ENCODE measurements at regions not wholly inside any gene's neighbourhood (a gene's known extent, or its start where the extent isn't known, plus 50 kb on each side); places are given as distances from the start of the nearest gene placed in this dataset.

GRCh38 chr9:135255841-135256580, 168.5 kb downstream of the OLFM1 start:
- no peak for DNase-seq

DNA sequence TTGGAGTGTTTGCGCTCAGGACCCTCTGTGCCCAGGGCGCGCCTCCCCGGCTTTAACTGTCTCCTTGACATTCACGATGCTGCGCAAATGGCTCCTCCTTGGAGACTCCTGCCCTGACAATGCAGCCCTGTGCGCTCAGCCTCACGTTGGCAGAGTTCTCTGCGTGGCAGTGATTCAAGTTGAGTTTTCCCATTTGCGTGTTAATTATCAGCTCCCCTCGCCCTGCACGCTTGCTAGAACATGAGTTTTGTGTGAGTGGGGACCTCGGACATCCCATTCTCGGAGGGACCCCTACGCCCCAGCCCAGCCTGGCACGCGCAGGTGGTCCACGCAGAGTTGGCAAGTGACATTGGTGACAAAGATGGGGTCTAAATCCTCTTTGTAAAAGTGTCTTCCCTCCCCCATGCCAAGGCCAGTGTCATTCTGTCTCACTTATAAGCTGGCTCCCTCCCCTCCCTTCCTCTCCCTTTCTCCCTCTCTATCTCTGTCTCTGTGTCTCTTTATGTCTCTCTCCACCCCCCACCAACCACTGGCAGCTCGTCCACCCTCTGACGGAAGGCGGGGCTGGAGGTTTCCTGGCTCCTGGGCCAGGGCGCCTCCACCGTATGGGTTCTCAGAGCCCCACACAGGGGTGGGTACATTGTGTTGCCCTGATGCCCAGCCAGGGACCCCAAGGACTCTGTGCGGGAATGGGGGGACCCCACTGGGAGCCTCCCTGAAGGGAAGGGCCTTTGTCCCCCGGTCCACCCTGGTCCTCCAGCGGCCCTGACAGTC, 169.3 kb downstream of the OLFM1 start:
- no peak for DNase-seq

DNA sequence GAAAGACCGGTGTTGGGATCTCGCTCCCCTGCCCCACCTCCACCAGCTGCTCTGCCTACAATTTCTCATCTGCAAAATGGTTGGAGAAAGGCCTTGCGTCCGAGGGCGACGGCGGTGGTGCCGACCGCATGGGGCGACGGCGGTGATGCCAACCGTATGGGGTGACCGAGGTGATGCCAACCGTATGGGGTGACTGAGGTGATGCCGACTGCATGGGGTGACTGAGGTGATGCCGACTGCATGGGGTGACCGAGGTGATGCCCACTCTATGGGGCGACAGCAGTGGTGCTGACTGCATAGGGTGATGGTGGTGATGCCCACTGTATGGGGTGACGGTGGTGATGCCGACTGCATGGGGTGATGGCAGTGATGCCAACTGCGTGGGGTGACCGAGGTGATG, 171.0 kb downstream of the OLFM1 start:
- no peak for DNase-seq

DNA sequence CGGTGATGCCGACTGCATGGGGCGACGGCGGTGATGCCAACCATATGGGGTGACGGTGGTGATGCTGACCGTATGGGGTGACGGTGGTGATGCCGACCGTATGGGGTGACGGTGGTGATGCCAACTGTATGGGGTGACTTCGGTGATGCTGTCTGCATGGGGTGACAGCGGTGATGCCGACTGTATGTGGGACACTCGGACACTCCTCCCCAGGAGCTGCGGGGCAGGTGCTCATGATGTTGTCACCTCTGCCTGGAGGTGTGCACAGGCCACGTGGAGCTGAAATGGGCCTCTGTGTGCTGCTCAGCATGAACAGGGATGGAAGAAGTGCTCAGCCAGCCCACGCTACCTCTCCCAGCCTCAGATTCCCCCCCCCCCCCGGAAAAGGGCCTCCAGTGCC, 171.8 kb downstream of the OLFM1 start:
- no peak for DNase-seq

- no peak for DNase-seq
Observed at GRCh38 chr9:135260221-135261180, 173.0 kb downstream of the OLFM1 start.

DNA sequence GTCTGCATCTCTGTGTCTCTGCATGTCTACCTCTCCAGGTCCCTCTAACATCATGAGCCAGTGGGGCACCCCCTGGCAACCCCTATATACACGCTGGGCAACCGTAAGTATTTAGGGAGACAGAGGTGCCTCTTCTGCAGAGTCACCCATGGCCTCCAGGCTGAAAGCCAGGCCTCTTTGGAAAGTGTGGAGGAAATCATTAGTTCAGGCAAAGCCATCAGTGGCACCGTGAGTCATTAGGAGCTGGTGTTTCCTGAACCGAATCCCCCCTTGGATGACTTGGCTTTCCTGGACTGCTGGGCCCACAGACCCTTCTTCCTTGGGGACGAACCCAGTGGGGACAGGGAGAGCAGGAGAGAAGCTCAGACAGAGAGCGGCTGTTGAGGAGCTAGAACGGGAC, 174.8 kb downstream of the OLFM1 start:
- no peak for DNase-seq

DNA sequence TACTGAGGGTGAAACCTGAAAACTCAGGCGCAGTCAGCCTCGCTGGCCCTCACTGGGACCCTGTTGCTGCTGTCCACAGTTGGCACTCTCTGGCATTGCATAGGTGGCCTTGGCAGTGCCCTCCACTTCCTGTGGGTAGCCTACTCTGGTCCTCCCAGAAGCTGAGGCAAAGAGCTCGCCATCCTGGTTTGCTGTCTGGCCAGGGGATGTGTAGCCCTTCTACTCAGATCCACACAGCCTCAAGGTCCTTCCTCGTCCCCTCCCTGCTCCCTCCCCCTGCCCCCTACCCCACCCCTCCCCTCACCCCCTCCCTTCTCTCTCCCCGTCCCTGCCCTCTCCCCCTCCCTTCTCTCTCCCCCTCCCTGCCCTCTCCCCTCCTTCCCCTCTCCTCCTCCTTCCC, 176.0 kb downstream of the OLFM1 start:
- DNase-seq = no peak

GRCh38 chr9:135265931-135266330, 178.5 kb downstream of the OLFM1 start:
- DNase-seq = no peak

- no peak for DNase-seq
Observed at GRCh38 chr9:135267191-135267809, 179.8 kb downstream of the OLFM1 start.

DNA sequence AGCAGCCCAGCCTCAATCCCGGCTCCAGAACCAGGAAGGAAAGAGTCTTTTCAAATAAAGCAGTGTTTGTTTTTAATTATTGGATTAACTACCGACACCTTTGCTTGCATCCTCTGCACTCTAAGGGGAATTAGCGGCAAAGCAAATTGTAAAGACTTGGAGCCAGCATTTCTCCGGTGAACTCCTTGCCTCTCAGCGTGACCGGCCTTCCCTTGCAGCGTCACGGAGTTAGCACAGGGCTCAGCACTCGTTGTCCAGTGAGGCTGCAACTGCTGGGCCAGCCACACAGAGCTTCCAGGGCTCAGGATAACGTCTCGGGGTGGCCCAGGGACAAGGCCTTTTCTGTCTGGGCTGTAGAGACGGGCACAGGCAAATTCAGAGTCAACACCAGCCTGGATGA, 180.6 kb downstream of the OLFM1 start:
- DNase-seq = no peak

DNA sequence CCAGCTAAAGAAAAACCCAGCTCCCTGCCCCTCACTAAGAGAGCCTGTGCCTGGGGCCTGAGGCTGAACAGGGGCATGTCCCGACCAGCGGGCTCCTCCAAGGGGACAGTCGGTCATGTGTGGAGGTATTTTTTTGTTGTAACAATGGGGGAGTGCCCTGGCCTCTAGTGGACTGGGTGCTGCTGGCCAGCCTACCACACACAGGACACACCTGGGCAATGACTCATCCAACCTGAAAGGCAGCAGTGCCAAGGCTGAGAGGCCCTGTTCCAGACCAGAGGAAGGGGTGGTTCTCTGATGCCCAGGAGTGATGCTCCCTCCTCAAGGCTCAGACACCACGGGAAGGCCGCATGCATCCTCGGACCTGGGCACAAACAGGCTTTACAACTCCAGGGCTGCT, 181.5 kb downstream of the OLFM1 start:
- no peak for DNase-seq

DNA sequence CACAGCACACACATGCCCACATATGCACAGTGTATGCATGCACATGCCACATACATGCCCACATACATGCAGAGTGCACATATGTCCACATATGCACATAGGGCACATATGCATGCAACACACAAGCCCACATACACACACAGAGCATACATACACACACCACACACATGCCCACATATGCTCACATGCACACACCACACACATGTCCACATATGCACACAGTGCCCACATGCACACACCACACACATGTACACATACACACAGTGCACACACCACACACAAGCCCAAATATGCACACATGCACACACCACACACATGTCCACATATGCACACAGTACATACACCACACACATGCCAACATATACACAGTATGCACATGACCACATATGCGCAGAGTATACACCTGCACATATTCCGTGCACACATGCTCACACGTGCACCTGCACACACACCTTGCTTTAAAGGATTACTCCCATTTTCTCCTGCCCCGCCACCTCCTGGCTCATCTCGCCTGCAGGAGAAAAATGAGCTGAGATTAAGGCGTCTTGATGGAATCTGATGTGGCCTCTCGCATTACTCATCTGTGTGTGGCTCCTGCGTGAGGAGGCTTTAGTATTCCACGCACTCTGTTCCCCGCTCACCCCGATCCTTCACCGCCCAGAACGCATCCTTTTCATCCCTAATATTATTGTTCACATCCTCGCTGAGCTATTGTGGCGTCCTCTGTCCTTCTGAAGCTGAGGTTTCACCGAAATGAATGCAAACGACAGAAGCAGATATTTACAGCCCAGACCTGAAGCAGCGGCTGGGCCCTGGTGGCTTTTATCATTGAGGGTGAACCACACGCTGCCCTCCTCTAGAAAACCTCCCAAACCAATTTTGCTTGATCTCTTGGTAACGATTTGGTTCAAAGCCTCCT, 182.7 kb downstream of the OLFM1 start:
- DNase-seq = no peak

GRCh38 chr9:135271425-135271824, 184.0 kb downstream of the OLFM1 start:
- DNase-seq = no peak

DNA sequence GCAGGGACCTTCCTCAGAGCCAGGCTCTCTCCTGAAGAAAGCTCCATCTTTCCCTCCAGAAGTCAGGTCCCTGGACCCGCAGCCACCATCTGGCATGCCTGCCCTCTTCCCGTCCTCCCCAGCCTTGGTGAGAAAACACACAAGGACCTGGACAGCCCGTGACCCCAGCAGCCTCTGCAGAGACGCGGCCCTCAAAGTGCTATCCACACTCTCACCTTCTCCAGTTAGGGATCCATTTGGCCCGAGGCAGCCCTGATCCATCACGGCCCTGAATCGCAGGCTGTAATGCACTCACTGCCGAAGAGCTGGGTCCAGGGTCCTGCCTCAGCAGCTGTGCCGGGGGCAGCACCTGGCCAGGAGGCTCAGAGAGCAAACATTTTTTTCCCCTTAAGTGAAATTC, 185.1 kb downstream of the OLFM1 start:
- DNase-seq = no peak

DNA sequence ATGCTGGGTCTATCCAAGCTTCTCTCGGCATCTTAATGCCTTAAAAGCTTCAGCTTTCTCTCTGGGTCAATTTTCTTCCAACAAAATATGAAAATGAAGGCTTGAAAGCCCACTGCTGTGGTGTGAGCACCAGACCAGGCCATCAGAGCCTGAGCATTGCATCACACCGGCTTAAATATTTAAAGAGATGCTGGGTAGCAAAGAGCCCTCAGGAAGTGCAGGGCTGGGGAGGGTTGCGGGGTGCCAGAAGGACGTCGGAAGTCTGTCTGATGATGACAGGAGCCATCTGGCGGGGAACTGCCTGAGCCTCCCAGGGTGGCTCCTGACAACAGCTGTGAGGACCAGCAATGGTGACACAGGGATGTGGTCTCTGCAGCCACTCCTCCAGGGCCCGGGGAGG, 185.5 kb downstream of the OLFM1 start:
- no peak for DNase-seq

GRCh38 chr9:135275163-135275562, 187.7 kb downstream of the OLFM1 start:
- DNase-seq = no peak

DNA sequence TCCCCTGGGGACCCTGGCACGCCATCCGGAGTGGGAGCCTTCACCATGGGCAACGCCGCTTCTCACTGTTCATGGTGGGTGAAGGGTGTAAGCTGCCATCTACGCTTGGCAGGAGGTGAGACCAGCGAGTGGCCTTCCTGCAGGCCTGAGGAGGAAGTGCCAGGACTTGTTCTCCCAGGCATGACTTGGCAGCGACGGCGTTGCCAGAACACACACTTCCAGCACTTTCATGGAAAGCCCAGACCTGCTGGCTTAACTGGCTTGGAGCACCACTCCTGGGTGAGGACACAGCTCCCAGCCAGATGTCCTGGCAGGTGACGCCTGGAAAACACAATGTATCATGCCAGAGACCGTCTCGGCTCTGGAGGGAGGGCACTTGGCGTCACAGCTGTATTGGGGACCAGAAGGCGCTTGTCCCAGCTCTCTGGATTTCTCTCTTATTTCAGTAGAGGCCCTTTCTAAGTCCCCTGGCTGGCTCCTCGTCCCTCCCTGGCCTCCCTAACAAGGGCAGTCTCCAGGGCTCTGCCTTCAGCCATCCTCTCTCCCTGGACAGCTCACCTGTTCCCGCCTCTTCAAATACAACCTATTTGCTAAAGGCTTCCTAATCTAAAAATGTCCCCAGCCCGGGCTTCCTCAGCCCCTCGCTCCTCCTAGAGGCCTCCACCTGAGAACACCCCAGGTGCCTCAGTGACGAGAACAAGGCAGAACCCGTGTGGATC, 188.3 kb downstream of the OLFM1 start:
- DNase-seq = no peak

DNA sequence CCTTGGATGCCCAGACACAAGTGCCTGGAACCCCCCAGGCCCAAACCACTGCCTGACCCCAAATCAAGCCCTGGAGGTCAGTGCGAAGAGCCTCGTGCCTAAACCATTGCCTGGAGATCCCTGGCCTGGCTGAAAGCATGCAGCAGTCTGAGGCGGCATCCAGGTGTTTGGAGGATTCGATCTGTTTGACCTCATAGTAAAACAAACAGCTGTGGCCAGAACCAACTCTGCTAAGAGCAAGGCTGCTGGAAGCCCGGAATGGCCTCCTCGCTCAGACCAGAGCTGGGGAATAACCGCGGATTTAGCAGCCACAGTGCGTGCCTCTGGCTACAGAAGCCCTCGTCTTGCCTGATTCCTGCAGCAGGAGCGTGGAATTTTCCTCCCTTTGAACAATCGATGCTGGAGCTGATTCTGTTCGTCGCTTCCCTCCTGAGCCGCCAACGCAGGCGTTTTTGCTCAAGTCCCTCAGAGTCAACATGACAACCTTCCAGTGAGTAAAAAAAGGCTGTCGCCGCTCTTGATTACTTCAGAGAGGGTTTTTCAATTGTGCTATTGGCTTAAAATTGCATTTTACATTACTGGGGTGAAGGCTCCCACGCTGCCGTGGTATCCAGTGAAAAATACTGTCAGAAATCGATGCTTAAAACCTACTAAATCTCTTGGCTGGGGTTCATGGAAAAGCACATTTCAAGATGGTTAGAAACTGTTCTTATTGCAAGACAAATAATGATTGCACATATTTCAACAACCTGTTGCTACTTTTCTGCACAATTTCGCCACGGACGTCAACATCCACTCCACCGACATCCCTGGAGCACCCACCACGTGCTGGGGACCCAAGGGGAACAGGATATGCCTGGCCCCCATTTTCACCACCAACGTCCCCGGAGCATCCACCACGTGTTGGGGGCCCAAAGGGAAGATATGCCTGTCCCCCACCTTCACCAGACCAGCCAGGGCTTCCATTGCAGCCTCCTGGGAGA, 190.0 kb downstream of the OLFM1 start:
- no peak for DNase-seq

- no peak for DNase-seq
Observed at GRCh38 chr9:135278586-135278985, 191.1 kb downstream of the OLFM1 start.

DNA sequence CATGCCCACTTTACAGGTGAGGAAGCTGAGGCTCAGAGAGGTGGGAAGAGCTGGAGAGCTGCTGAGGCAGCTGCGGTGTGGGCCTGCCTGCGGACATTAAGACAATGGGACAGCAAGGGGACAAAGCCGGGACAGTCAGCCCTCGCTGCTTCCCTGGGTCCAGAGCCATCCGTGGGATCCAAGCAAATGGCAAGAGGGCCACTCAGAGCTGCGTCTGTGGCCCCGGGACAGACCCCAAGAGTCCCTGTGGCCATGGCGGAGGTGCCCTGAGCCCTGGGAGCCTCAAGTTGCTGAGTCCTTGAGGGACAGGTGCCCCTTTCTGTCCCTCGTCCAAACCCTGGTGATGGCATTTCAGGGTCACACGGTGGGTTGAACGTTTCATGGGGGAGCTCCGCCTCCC, 191.9 kb downstream of the OLFM1 start:
- DNase-seq = no peak

Data from activated effector memory CD4-positive, alpha-beta T cell treated with anti-CD3 and anti-CD28 coated beads, Interleukin-2, amount 50 U/mL, for 16 hours (primary cell).